IPS-NIHi11 (cell line): ENCODE measurements at regions not wholly inside any gene's neighbourhood (a gene's known extent, or its start where the extent isn't known, plus 50 kb on each side); places are given as distances from the start of the nearest gene placed in this dataset.

Source experiments
- DNase-seq: peaks from one replicate; pipeline ENCODE4 v3.0.0; 2012; ENCODE audit warnings: mixed read lengths, low spot score

- DNase-seq = no peak
Observed at GRCh38 chr18:55047546-55047945, 88.3 kb upstream of the CCDC68 start.

- no peak for DNase-seq
Observed at GRCh38 chr18:55041366-55041765, 82.1 kb upstream of the CCDC68 start.

- DNase-seq = no peak
Observed at GRCh38 chr18:55038162-55038561, 78.9 kb upstream of the CCDC68 start.

DNA sequence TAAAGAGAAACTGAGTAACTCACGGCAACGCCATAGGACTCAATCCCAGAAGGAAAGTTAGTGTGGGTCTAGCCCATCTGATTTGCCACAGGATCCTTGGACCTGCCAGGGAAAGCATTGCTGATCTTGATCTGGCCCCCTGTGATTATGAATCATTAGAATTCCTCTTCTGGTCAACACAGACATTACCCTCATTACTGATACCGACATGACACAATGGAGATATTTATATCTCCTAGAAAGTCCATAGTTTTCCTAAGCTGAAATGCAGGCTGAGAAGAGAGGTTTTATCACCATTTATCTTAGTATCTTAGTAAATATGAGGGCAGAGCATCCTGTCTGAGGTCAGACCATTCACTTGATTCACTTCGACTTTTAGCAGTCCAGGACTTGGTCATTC lies 75.5 kb upstream of the CCDC68 start:
- DNase-seq = no peak

DNA sequence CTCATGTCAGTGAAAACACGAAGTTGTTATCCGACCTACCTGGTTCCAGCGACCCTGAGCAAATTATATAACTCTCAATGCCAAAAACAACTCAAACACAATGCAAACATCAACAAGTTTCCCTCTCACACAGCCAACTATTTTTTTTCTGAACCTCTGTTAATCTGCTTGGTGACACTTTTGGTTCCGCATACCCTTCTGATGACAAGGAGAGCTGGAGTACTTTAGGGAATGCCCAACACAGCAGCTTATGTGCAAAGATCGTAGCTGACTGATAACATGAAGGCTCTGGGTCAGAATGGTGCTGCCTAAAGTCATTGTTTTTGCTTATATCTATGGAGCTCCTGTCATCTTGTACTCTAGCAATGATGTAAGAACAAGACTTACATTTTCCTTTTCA lies 72.7 kb upstream of the CCDC68 start:
- DNase-seq = no peak

GRCh38 chr18:55031576-55031975 lies 72.3 kb upstream of the CCDC68 start:
- DNase-seq = no peak

DNA sequence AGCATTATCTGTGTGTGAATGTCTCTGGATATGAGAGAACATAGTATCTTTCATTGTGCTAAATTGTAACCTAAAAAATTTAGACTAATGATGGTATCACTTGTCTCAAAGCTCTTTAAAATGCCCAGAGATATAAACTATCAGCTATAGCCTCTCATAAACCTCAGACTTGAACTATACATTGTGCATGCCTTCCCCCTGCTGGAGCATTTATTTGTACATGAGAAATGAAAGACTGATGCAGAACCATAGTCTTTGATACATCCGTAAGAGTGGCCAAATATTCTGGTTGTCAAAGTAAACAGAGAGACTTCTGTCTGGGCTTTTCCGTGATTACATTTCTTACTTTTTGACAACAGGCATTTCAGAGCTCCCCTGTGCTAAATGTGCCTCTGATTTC lies 71.9 kb upstream of the CCDC68 start:
- DNase-seq = no peak

GRCh38 chr18:55024564-55024963 lies 65.3 kb upstream of the CCDC68 start:
- DNase-seq = no peak

- no peak for DNase-seq
Observed at GRCh38 chr18:55018602-55019001, 59.3 kb upstream of the CCDC68 start.

- DNase-seq = no peak
Observed at GRCh38 chr18:55014095-55014494, 54.8 kb upstream of the CCDC68 start.

GRCh38 chr18:55013685-55014084 lies 54.4 kb upstream of the CCDC68 start:
- no peak for DNase-seq

- no peak for DNase-seq
Observed at GRCh38 chr18:55013086-55013485, 53.8 kb upstream of the CCDC68 start.

DNA sequence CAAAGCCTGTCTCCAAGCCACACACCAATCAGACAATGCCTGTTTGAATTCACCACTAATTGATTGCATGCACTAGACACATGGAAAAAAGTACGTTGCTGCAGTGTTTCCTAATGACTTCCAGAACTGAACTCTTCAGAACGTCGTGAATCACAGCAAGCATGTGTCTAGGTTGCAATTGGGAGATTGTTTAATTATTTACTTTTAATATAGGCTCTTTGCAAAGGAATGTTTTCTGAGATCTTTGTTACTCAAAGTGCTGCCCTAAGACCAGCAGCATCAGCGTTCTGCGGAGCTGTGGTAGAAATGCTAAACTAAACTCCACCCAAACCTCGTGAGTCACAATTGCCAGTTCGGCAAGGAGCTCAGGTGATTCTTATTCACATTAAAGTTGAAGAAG lies 52.7 kb upstream of the CCDC68 start:
- no peak for DNase-seq
